HG03159 (cell line): ENCODE measurements at regions not wholly inside any gene's neighbourhood (a gene's known extent, or its start where the extent isn't known, plus 50 kb on each side); places are given as distances from the start of the nearest gene placed in this dataset.

Experiments
- ATAC-seq: cut with Tn5 transposase; IDR thresholded peaks from one replicate; pipeline ENCODE4 v1.9.1; 2021; ENCODE audit warnings: mild to moderate bottlenecking, moderate library complexity; ENCODE audit not compliant: unreplicated experiment

GRCh38 chr12:32043928-32044549, 62.6 kb upstream of the BICD1 start:
- no peak for ATAC-seq

GRCh38 chr12:32047357-32048212, 59.1 kb upstream of the BICD1 start:
- no peak for ATAC-seq

- no peak for ATAC-seq
These were observed 57.9 kb upstream of the BICD1 start for GRCh38 chr12:32048791-32049190.

- no peak for ATAC-seq
These were observed 56.7 kb upstream of the BICD1 start for GRCh38 chr12:32049956-32050355.

GRCh38 chr12:32051511-32052211, 55.0 kb upstream of the BICD1 start:
- ATAC-seq, result no peak

GRCh38 chr12:32052212-32052713, 54.4 kb upstream of the BICD1 start:
- no peak for ATAC-seq

GRCh38 chr12:32053881-32054624, 52.6 kb upstream of the BICD1 start:
- ATAC-seq, result no peak
